HFFc6 (cell line): ENCODE measurements at regions not wholly inside any gene's neighbourhood (a gene's known extent, or its start where the extent isn't known, plus 50 kb on each side); places are given as distances from the start of the nearest gene placed in this dataset.

Experiments
- DNase-seq: peaks from one replicate; pipeline ENCODE4 v3.0.0-alpha.2; 2018
- H3K27ac Mint-ChIP-seq: 2 replicates; pipeline ENCODE4 v1.8.0; 2020; ENCODE audit warnings: mild to moderate bottlenecking, mixed read lengths
- H3K27me3 Mint-ChIP-seq: 2 replicates; pipeline ENCODE4 v1.8.0; 2021; ENCODE audit warnings: mild to moderate bottlenecking, moderate library complexity, mixed read lengths; ENCODE audit not compliant: insufficient read depth
- H3K36me3 Mint-ChIP-seq: 2 replicates; pipeline ENCODE4 v1.8.0; 2021; ENCODE audit warnings: low read depth, mixed read lengths
- H3K4me1 Mint-ChIP-seq: 2 replicates; pipeline ENCODE4 v1.8.0; 2020; ENCODE audit warnings: low read depth, mixed read lengths
- H3K4me3 Mint-ChIP-seq: 2 replicates; pipeline ENCODE4 v1.8.0; 2020; ENCODE audit warnings: mild to moderate bottlenecking, moderate library complexity, mixed read lengths
- H3K9me3 Mint-ChIP-seq: 2 replicates; pipeline ENCODE4 v1.8.0; 2020; ENCODE audit warnings: mild to moderate bottlenecking, mixed read lengths
- CTCF ChIP-seq: fragments of 200-600 bp; sonication (generic); IDR thresholded peaks from 2 replicates; pipeline ENCODE4 v1.5.0; 2021; ENCODE audit warnings: antibody characterized with exemption, mild to moderate bottlenecking

GRCh38 chr7:57198801-57199200 lies 66.6 kb upstream of the ZNF479 start:
- no peak for TF ChIP-seq CTCF
- Mint-ChIP-seq H3K27me3 (no peaks in the 10 kb centered on the region), H3K27ac (no peak overlapping the region), H3K9me3 (peaks cover 25% of the 10 kb centered on the region), H3K36me3 (no peaks in the 10 kb centered on the region), H3K4me3 (no peak overlapping the region), H3K4me1 (no peaks in the 10 kb centered on the region)
- DNase-seq, result no peak

DNA sequence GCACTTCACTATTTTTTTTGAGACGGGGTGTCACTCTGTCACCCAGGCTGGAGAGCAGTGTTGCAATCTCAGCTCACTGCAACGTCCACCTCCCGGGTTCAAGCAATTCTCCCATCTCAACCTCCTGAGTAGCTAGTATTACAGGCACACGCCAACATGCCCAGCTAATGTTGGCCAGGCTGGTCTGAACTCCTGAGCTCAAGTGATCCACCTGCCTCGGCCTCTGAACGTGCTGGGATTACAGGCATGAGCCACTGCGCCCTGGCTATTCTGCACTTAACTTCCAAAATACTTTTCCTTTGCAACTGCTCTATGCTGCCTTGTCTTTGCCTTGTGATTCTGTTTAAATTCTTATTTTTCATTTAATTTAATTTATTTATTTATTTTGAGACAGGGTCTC lies 67.0 kb upstream of the ZNF479 start:
- Mint-ChIP-seq H3K27me3 (peaks cover 2% of the 10 kb centered on the region; the same call in 1 of the 2 replicates), H3K4me3 (no peak overlapping the region), H3K4me1 (no peaks in the 10 kb centered on the region), H3K9me3 (peaks cover 30% of the 10 kb centered on the region), H3K36me3 (no peaks in the 10 kb centered on the region), H3K27ac (no peak overlapping the region)
- TF ChIP-seq CTCF, result no peak
- DNase-seq, result no peak

GRCh38 chr7:57201021-57201894 lies 69.0 kb upstream of the ZNF479 start:
- Mint-ChIP-seq H3K36me3 (no peaks in the 10 kb centered on the region), H3K4me1 (no peaks in the 10 kb centered on the region), H3K9me3 (peaks cover 40% of the 10 kb centered on the region), H3K27me3 (peaks cover 2% of the 10 kb centered on the region; the same call in 1 of the 2 replicates), H3K27ac (no peak overlapping the region), H3K4me3 (no peak overlapping the region)
- TF ChIP-seq CTCF, result no peak
- DNase-seq, result no peak

- Mint-ChIP-seq H3K27ac (no peak overlapping the region), H3K4me1 (no peaks in the 10 kb centered on the region), H3K9me3 (peaks cover 45% of the 10 kb centered on the region), H3K36me3 (no peaks in the 10 kb centered on the region), H3K27me3 (peaks cover 2% of the 10 kb centered on the region), H3K4me3 (no peak overlapping the region)
- no peak for DNase-seq
- TF ChIP-seq CTCF, result no peak
These were observed 69.6 kb upstream of the ZNF479 start for GRCh38 chr7:57201895-57202210.

DNA sequence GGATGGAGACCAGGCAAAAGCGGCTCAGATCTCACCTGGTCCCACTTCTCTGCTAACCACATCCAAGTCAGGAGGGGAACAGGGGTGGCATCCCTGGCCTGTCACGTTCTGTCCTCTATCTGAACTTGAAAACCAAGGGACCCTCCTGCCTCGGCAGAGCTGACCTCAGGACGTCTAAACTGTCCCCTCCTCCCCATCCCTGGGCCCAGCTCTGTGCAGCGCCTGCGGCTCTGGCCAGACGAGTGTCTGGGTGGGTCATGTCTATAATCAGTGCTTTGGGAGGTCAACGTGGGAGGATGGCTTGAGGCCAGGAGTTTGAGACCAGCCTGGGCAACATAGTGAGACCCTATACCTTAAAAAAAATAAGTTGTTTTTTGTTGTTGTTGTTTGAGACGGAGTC lies 70.0 kb upstream of the ZNF479 start:
- no peaks in the 10 kb centered on the region for H3K4me1 Mint-ChIP-seq
- no peaks in the 10 kb centered on the region for H3K36me3 Mint-ChIP-seq
- no peak overlapping the region for H3K4me3 Mint-ChIP-seq
- H3K9me3 Mint-ChIP-seq, result peaks cover 46% of the 10 kb centered on the region
- DNase-seq, result no peak
- H3K27ac Mint-ChIP-seq, result no peak overlapping the region
- H3K27me3 Mint-ChIP-seq, result peaks cover 2% of the 10 kb centered on the region
- TF ChIP-seq CTCF, result no peak
